NCI-H345 treated with DMSO at 0.1 percent for 48 hours (cell line): ENCODE measurements at regions not wholly inside any gene's neighbourhood (a gene's known extent, or its start where the extent isn't known, plus 50 kb on each side); places are given as distances from the start of the nearest gene placed in this dataset.

Experiments
- DNase-seq: peaks from one replicate; lab custom pipeline; 2025; ENCODE audit not compliant: unreplicated experiment; lab: John Stamatoyannopoulos, UW

GRCh38 chr2:19749507-19749836 is 152.3 kb downstream of the TTC32 start:
- no peak for DNase-seq

DNA sequence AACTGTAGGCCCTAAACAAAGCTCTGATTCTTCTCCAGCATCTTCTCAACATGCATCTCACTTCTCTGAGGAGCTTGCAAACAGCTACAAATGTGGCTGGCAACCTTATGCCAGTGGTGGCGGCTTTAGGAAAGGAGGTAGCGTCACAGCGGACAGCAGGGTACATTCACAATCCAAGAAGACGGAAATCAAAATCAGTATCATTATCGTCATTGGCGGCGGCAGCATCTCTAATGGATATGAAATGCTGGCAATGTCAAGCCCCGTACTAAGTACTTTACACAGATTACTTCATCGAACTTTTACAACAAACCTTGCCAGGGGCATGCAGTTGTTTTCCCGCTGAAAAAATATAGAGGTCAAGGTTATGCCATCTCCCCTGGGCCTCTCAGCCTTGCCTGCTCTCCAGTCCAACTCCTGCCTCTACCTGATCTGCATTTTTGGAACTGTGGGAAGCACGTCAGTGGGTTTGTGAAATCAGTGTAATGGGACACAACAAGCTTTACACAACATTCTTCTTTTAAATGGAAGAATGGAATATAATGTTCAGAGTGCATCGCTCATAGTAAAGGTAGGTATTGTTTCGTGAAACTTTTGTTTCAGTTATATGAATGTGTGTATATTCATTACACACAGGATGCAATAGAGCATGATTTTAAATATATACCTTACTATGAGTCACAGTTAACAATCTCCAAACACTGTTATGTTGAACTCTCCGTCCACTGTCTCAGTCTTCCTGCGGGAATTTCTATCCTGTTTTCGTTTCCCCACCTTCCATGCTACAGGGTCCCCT is 152.9 kb downstream of the TTC32 start:
- no peak for DNase-seq

DNA sequence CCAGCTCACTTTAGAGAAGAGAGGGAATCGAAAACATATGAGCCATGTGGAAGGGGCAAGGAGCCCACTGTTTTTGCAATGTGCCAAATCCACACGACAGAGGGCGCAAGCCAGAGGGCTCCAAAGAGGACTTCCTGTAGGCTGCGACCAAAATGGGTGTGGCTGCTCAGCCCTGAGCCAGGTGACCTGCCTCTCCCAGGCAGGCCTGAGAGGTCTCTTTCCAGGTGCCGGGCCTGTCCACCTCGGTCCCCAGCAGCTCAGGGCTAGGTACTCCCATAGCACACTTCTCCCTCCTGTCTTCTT is 153.8 kb downstream of the TTC32 start:
- DNase-seq = no peak

DNA sequence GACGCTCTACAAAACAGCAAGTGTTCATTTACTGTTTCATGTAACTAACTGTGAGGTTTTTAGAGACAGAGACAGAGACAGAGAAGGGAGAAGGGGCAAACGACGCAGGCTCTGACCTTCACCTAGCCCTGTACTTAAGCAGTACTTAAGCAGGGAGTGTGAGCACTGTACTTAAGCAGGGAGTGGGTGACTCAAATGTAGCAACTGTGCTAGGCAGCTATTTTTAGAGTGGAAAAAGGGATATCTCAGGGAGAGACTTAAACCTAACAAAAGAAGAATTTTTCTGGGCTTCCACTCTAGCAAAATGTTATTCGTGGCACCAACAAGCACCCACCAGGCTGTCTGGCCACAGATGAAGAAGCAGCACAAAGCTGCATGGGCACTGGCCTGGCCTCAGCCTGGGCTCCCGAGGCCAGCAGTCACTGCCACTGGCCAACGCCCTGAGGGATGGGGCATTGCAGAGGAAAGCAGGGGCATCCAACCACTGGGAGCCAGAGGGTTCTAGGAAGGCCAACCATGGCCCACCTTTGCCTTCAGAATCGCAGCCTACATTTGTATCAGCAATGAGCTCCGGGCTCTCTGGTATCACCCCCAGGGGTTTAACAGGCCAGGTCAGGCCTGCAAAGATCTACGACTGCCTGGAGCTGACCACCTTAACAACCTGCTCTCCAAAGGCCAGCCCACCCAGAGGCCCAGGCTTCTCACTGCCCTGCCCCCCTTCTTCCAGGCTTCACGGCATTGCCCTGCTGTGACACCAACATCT is 154.3 kb downstream of the TTC32 start:
- DNase-seq = no peak

- DNase-seq = peak; percentile 3
Measured at GRCh38 chr2:19746611-19747309, 155.0 kb downstream of the TTC32 start.

GRCh38 chr2:19746137-19746600 is 155.6 kb downstream of the TTC32 start:
- DNase-seq = no peak

DNA sequence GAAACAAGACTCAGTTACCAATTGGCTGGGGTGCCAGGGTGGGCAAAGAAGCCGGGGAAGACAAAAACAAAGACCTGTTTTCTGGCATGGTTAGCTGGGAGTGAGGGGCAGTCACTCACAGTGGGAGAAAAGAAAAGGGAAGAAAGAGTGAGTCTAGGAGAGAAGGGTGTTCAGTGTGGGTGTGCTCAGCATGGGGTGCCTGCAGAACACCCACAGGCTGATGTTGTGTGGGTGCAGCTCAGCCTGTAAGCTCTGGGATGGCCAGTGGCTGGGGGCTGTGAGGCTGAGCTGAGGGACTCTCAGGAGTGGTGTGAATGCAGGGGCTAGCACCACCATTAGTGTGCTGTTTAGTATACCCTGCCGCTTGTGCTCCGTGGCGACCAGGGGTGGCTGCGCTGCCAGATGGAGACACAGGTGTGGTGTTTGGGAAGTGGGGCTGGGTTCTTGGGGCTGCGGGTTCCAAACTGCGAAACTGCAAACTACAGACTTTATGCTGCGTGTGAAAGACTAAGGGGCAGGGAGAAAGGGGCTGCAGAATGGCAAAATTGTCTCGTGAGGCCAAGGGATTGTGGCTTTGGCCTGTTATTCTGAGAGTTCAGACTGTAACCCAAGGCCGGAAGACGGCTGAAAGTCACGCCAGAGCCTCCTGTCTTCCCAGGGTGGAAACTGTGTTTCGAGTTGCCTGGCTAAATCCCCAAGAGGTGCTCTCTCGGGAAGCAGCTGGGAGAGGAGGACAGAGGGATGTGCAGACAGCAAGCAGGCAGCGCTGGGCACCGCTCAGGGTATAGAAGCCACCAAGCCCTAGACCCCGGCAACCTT is 156.3 kb downstream of the TTC32 start:
- no peak for DNase-seq

DNA sequence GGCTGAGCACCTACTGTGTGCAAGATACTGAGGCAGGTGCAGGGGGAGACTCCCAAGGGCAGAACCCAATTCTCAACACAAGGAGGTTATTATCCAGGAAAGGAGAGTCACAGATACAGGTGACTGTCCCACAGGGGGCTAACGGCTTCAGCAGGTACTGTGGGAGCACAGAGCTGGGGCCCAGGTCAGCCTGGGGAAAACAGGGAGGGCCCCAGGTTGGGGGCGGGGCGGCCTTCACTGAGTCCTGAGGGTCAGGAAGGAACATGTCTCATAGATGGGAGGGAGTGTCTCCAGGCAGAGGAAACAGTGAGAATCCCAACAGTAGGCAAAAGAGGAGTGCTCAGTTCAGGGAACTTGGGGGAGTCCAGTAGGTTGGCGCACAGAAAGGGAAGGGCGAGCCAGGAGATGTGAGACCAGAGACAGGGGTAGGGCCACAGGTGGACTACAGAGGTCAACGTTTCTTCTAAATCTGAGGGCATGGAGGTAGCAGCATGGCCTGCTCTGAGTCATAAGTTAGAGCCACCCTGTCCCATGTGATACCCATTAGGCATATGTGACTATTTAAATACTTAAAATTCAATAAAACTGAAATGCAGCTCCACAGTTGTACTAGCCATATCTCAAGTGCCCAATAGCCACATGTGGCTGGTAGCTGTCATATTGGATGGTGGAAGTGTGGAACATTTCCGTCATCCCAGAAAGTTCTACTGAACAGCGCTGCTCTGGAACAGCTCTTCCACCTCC is 157.2 kb downstream of the TTC32 start:
- DNase-seq = no peak

- no peak for DNase-seq
Measured at GRCh38 chr2:19743641-19744040, 158.1 kb downstream of the TTC32 start.

DNA sequence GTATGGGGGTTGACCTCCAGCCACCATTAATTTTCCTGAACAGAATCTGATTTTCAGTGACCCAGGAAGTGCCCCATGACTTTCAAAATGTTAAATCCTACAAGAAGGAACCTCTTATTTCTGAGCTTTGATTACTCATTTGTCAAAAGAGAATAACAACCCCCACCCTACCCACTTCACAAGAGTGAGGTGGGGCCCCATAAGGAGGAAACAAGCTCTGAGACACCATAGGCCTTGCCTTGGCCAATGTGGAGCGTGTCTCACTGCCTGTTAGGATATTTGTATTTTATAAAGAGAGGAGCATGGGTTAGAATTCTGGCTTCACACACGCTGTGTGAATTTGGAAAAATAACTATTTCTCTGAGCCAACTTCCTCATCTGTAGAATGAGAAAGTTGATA is 158.9 kb downstream of the TTC32 start:
- DNase-seq = no peak

GRCh38 chr2:19739256-19739655 is 162.5 kb downstream of the TTC32 start:
- DNase-seq = no peak

DNA sequence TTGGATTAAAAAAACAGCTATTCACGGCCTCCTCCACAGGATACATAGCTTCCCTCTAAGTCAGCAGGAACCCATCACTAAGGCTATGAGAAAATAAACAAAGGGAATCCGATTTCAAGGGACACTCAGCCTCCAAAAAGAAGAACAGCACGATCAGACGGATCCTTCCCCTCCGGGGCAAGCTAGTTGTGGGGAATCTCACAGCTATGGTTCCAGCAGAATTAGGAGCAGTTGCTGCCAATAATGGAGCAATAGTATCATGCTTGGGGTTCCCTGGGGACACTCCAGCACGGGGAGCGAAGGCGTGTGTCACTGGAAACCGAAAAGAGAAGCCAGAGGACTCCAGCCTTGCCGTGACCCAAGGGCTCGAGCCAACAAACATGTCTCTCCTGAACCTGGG is 163.1 kb downstream of the TTC32 start:
- DNase-seq = no peak

DNA sequence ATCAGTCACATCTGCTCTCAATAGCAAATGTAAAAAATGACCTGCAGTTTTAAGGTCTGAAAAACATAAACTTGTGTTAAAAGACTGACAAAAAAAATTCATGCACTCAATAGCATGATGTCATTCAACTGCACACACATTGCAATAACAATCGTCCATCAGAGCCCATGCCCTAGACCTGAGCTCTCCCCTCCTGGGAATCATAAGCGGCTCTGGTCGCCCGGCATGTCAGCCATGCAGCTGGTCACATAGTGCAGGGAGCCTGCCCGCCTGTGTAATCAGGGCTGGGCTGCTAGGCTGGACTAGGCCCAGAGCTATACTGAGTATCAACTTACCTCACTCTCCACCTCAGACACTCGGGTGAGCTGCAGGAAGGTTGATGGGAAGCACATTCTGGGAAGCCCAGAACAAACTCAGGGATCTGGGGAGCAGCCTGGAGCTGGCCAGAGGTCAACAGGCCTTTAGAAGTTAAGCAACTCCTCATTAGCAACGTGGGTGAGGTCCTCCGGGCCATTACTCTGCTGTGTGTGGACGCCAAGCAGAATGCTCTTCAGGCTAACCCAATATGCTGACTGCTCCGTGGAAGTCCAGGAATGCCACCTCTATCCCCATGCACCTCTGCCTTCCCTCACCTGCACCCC is 165.5 kb downstream of the TTC32 start:
- DNase-seq = no peak

GRCh38 chr2:19733951-19734425 is 167.8 kb downstream of the TTC32 start:
- DNase-seq = no peak

GRCh38 chr2:19733390-19733789 is 168.4 kb downstream of the TTC32 start:
- DNase-seq = no peak

- no peak for DNase-seq
Measured at GRCh38 chr2:19732255-19732654, 169.5 kb downstream of the TTC32 start.

DNA sequence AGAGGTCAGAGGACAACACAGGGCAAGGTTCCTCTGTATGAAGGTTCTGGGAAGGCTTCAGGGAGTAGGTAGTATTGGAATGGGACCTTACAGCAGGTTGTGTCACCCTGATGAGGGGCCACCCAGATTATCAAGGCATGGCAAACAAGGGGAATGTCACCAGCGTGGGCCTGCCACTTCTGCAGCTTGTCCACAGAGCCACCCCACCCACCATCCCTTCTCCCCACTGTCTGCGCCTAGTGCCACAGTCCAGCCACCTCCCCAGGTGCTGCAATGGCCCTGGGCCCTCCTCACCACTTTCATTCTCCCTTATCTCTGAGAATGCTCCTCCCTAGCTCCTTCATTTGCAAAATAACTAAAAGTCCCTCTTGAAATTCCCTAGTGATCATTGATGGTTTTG is 170.3 kb downstream of the TTC32 start:
- DNase-seq = no peak

GRCh38 chr2:19731037-19731436 is 170.7 kb downstream of the TTC32 start:
- no peak for DNase-seq

- DNase-seq = no peak
Measured at GRCh38 chr2:19728125-19728524, 173.7 kb downstream of the TTC32 start.

- DNase-seq = no peak
Measured at GRCh38 chr2:19725392-19725791, 176.4 kb downstream of the TTC32 start.
